ENCODE measurements at regions not wholly inside any gene's neighbourhood (a gene's known extent, or its start where the extent isn't known, plus 50 kb on each side); places are given as distances from the start of the nearest gene placed in this dataset.

GRCh38 chr2:150548527-150548926 is 61.1 kb upstream of the RND3 start:
- TF ChIP-seq, protein P1, sequence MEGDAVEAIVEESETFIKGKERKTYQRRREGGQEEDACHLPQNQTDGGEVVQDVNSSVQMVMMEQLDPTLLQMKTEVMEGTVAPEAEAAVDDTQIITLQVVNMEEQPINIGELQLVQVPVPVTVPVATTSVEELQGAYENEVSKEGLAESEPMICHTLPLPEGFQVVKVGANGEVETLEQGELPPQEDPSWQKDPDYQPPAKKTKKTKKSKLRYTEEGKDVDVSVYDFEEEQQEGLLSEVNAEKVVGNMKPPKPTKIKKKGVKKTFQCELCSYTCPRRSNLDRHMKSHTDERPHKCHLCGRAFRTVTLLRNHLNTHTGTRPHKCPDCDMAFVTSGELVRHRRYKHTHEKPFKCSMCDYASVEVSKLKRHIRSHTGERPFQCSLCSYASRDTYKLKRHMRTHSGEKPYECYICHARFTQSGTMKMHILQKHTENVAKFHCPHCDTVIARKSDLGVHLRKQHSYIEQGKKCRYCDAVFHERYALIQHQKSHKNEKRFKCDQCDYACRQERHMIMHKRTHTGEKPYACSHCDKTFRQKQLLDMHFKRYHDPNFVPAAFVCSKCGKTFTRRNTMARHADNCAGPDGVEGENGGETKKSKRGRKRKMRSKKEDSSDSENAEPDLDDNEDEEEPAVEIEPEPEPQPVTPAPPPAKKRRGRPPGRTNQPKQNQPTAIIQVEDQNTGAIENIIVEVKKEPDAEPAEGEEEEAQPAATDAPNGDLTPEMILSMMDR (IDR thresholded peaks at IDR 0.05; ENCODE audit: insufficient read depth, low read length), result peak; percentile 39
- TF ChIP-seq REST (IDR thresholded peaks at IDR 0.05; ENCODE audit: insufficient replicate concordance, low read depth) (no peak), SPI1 (IDR thresholded peaks at IDR 0.05; ENCODE audit: borderline replicate concordance, low read depth) (no peak)
- Histone ChIP-seq H3K27me3 (ENCODE audit: insufficient read depth, poor library complexity, severe bottlenecking) (no peaks in the 10 kb centered on the region), H3K27ac (replicated peaks) (no peak overlapping the region), H3K4me3 (replicated peaks; ENCODE audit: insufficient read depth, low read length) (no peak overlapping the region)
- no peak for DNase-seq (ENCODE audit: low read depth in 1 of 2, low spot score in 1 of 2)

DNA sequence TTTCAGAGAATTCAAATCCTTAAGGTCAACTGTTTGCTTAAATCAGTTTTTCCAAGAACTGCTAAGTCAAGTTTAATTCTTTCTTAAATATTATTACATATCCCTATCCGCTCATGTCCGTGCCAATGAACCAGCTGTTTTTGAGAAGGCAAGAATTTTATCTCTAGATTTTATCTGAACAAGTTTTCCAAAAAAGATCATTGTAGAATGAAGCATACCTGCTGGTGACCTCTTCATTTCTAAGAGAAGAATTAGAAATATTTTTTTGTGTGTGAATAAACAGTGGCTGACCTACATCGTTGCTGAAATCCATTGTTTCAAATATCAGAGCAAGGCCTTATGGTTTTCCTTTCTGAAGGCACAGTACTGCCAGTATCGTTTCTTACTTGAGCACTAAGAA is 58.4 kb upstream of the RND3 start:
- no peak overlapping the region for H3K27ac ChIP-seq (replicated peaks)
- no peak overlapping the region for H3K4me3 ChIP-seq (replicated peaks; ENCODE audit: insufficient read depth, low read length)
- no peaks in the 10 kb centered on the region for H3K27me3 ChIP-seq (ENCODE audit: insufficient read depth, poor library complexity, severe bottlenecking)
- no peak for DNase-seq (ENCODE audit: low read depth in 1 of 2, low spot score in 1 of 2)
- TF ChIP-seq, protein P1 (IDR thresholded peaks at IDR 0.05; ENCODE audit: insufficient read depth, low read length), result no peak
- TF ChIP-seq REST (IDR thresholded peaks at IDR 0.05; ENCODE audit: insufficient replicate concordance, low read depth) (no peak), POLR2AphosphoS5 (IDR thresholded peaks at IDR 0.05; ENCODE audit: low read depth) (no peak), GABPA (IDR thresholded peaks at IDR 0.05; ENCODE audit: low read depth) (no peak), SPI1 (IDR thresholded peaks at IDR 0.05; ENCODE audit: borderline replicate concordance, low read depth) (no peak)

GRCh38 chr2:150544731-150545130 is 57.3 kb upstream of the RND3 start:
- no peak overlapping the region for H3K4me3 ChIP-seq (replicated peaks; ENCODE audit: insufficient read depth, low read length)
- no peaks in the 10 kb centered on the region for H3K27me3 ChIP-seq (ENCODE audit: insufficient read depth, poor library complexity, severe bottlenecking)
- no peak for TF ChIP-seq GABPA (IDR thresholded peaks at IDR 0.05; ENCODE audit: low read depth)
- no peak for TF ChIP-seq SPI1 (IDR thresholded peaks at IDR 0.05; ENCODE audit: borderline replicate concordance, low read depth)
- no peak overlapping the region for H3K27ac ChIP-seq (replicated peaks)
- DNase-seq (ENCODE audit: low read depth in 1 of 2, low spot score in 1 of 2), result no peak

DNA sequence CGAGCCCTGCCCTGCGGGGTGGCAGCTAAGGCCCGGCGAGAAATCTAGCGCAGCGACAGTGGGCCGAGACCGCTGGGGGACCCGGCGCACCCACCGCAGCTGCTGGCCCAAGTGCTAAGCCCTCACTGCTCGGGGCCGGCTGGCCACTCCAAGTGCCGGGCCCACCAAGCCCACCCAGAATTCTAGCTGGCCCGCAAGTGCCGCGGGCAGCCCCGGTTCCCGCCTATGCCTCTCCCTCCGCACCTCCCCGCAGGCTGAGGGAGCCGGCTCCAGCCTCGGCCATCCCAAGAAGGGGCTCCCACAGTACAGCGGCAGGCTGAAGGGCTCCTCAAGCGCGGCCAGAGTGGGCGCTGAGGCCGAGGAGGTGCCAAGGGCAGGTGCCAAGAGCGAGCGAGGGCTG is 55.2 kb upstream of the RND3 start:
- Histone ChIP-seq H3K27me3 (ENCODE audit: insufficient read depth, poor library complexity, severe bottlenecking) (no peaks in the 10 kb centered on the region), H3K27ac (replicated peaks) (no peak overlapping the region), H3K4me3 (replicated peaks; ENCODE audit: insufficient read depth, low read length) (no peak overlapping the region)
- DNase-seq (ENCODE audit: low read depth in 1 of 2, low spot score in 1 of 2), result no peak
- no peak for TF ChIP-seq GABPA (IDR thresholded peaks at IDR 0.05; ENCODE audit: low read depth)
- no peak for TF ChIP-seq REST (IDR thresholded peaks at IDR 0.05; ENCODE audit: insufficient replicate concordance, low read depth)
- no peak for TF ChIP-seq POLR2AphosphoS5 (IDR thresholded peaks at IDR 0.05; ENCODE audit: low read depth)
- TF ChIP-seq, protein P1 (IDR thresholded peaks at IDR 0.05; ENCODE audit: insufficient read depth, low read length), result no peak
